CD4-positive, alpha-beta T cell (primary cell): ENCODE measurements at regions not wholly inside any gene's neighbourhood (a gene's known extent, or its start where the extent isn't known, plus 50 kb on each side); places are given as distances from the start of the nearest gene placed in this dataset.
"Not testable (repeated sequence)": the region's sequence is repeated elsewhere in the genome, so short reads cannot be mapped to it uniquely, and the experiment has no call there.

Source experiments
- ATAC-seq: fragments of 200-7000 bp; cut with Tn5 transposase; one replicate; pipeline ENCODE4 v1.10.0; 2022; ENCODE audit warnings: mild to moderate bottlenecking; ENCODE audit not compliant: poor library complexity
- CTCF ChIA-PET: fragments of 350-600 bp; sonication (Branson Sonifier 250); formaldehyde crosslinking; loops from one replicate; lab custom pipeline; 2021; ENCODE audit warnings: antibody characterized with exemption, inconsistent platforms; lab: Charles Lee
- POLR2A ChIA-PET: fragments of 350-600 bp; sonication (Branson Sonifier 250); formaldehyde crosslinking; loops from one replicate; lab custom pipeline; 2021; ENCODE audit warnings: antibody characterized with exemption, inconsistent platforms; lab: Charles Lee
- DNase-seq, 14 experiments: peaks; one replicate each; pipeline ENCODE4 v3.0.0-alpha.2; 2013 to 2020; ENCODE audit warnings: mixed read lengths in 2 of 14
- H3K27ac ChIP-seq, 2 donors: one replicate each; pipeline versions ENCODE4 v1.5.1 to v1.7.0; 2013; ENCODE audit warnings: low read length in 2 of 2, low read depth in 1 of 2, mild to moderate bottlenecking in 1 of 2
- H3K27me3 ChIP-seq, 2 experiments: 1 replicate in 1 of 2; 2 replicates in 1 of 2; pipeline versions ENCODE4 v1.6.1 to v1.7.0; 2013; ENCODE audit warnings: low read length in 2 of 2, control low read depth in 1 of 2, mild to moderate bottlenecking in 1 of 2, moderate library complexity in 1 of 2; ENCODE audit not compliant: insufficient read depth in 2 of 2, control insufficient read depth in 1 of 2
- H3K36me3 ChIP-seq: one replicate; pipeline ENCODE4 v1.6.1; 2013; ENCODE audit warnings: low read length, control low read depth; ENCODE audit not compliant: insufficient read depth
- H3K4me1 ChIP-seq: one replicate; pipeline ENCODE4 v1.6.1; 2013; ENCODE audit warnings: low read length, control low read depth; ENCODE audit not compliant: insufficient read depth
- H3K4me3 ChIP-seq: one replicate; pipeline ENCODE4 v1.5.1; 2013; ENCODE audit warnings: mild to moderate bottlenecking, low read length, moderate library complexity
- H3K9me3 ChIP-seq, 2 experiments: 1 replicate in 1 of 2; 2 replicates in 1 of 2; pipeline versions ENCODE4 v1.6.1 to v1.7.0; 2013; ENCODE audit warnings: low read length in 2 of 2, mild to moderate bottlenecking in 2 of 2, control low read depth in 1 of 2, moderate library complexity in 1 of 2; ENCODE audit not compliant: control insufficient read depth in 1 of 2, insufficient read depth in 1 of 2
- H3K27ac Mint-ChIP-seq: one replicate; pipeline ENCODE4 v1.8.0; 2020; ENCODE audit warnings: mixed read lengths
- H3K27me3 Mint-ChIP-seq: one replicate; pipeline ENCODE4 v1.8.0; 2021; ENCODE audit warnings: mixed read lengths
- H3K36me3 Mint-ChIP-seq: one replicate; pipeline ENCODE4 v1.8.0; 2021; ENCODE audit warnings: low read depth, mixed read lengths
- H3K4me1 Mint-ChIP-seq: one replicate; pipeline ENCODE4 v1.8.0; 2021; ENCODE audit warnings: low read depth, mixed read lengths
- H3K4me3 Mint-ChIP-seq: one replicate; pipeline ENCODE4 v1.8.0; 2020; ENCODE audit warnings: mild to moderate bottlenecking, mixed read lengths
- H3K9me3 Mint-ChIP-seq: one replicate; pipeline ENCODE4 v1.8.0; 2020; ENCODE audit warnings: mixed read lengths
- intact Hi-C, 2 experiments: fragments of 100-400 bp; cut with DNase I in 1 of 2; cut with micrococcal nuclease in 1 of 2; formaldehyde crosslinking; loops; one replicate each; pipeline versions ENCODE4 v1.15.1 to v1.9.0; 2023 to 2025; cut with DNase I, micrococcal nuclease
- TF ChIP-seq, protein P1 (sequence below): fragments of 200-600 bp; IDR thresholded peaks from one replicate; pipeline ENCODE4 v1.8.0; 2022; ENCODE audit warnings: antibody characterized with exemption, mild to moderate bottlenecking

DNA sequence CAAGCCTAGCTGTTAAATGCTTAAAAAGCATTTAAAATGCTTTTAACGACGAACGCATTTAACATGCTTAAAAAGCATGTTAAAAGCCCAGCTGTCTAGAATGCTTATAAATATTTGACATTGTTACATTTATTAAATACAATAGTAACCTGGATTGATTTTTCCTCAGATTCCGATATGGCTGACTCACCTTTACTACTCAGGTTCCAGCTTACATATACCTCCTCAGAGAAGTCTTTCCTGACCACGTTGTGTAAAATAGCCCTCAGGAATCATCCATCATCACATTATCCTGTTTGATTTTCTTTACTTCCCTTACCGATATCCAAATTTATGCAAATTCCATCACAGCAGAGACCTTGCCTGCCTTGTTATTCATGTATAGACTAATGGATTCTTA lies 51.4 kb downstream of the SLC41A2 start:
- H3K4me3 Mint-ChIP-seq = no peak overlapping the region
- DNase-seq (no peak), ATAC-seq (no peak)
- Histone ChIP-seq H3K27me3 (no peaks in the 10 kb centered on the region), H3K36me3 (no peaks in the 10 kb centered on the region), H3K4me1 (no peaks in the 10 kb centered on the region), H3K27ac (no peak overlapping the region), H3K9me3 (no peaks in the 10 kb centered on the region), H3K4me3 (no peak overlapping the region)
- CTCF ChIA-PET = no interaction called here
- no peaks in the 10 kb centered on the region for H3K27me3 Mint-ChIP-seq
- TF ChIP-seq, protein P1, sequence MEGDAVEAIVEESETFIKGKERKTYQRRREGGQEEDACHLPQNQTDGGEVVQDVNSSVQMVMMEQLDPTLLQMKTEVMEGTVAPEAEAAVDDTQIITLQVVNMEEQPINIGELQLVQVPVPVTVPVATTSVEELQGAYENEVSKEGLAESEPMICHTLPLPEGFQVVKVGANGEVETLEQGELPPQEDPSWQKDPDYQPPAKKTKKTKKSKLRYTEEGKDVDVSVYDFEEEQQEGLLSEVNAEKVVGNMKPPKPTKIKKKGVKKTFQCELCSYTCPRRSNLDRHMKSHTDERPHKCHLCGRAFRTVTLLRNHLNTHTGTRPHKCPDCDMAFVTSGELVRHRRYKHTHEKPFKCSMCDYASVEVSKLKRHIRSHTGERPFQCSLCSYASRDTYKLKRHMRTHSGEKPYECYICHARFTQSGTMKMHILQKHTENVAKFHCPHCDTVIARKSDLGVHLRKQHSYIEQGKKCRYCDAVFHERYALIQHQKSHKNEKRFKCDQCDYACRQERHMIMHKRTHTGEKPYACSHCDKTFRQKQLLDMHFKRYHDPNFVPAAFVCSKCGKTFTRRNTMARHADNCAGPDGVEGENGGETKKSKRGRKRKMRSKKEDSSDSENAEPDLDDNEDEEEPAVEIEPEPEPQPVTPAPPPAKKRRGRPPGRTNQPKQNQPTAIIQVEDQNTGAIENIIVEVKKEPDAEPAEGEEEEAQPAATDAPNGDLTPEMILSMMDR = no peak
- H3K9me3 Mint-ChIP-seq = no peaks in the 10 kb centered on the region
- POLR2A ChIA-PET = no interaction called here
- no peaks in the 10 kb centered on the region for H3K4me1 Mint-ChIP-seq
- H3K36me3 Mint-ChIP-seq = no peaks in the 10 kb centered on the region
- intact Hi-C loops = no loop called here
- no peak overlapping the region for H3K27ac Mint-ChIP-seq

DNA sequence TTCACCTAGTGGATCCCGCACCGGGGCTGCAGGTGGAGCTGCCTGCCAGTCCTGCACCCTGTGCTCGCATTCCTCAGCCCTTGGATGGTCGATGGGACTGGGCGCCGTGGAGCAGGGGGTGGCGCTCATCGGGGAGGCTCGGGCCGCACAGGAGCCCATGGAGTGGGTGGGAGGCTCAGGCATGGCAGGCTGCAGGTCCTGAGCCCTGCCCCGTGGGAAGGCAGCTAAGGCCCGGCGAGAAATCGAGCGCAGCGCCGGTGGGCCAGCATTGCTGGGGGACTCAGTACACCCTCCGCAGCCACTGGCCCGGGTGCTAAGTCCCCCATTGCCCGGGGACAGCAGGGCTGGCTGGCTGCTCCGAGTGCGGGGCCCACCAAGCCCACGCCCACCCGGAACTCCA lies 52.6 kb downstream of the SLC41A2 start:
- H3K4me3 ChIP-seq, H3K27ac Mint-ChIP-seq, H3K27me3 Mint-ChIP-seq, H3K4me1 ChIP-seq, CTCF ChIA-PET, H3K4me3 Mint-ChIP-seq, ATAC-seq, H3K27me3 ChIP-seq, POLR2A ChIA-PET, H3K4me1 Mint-ChIP-seq, H3K36me3 ChIP-seq, intact Hi-C loops, H3K27ac ChIP-seq, H3K36me3 Mint-ChIP-seq, DNase-seq, H3K9me3 Mint-ChIP-seq, H3K9me3 ChIP-seq: not testable (repeated sequence)

DNA sequence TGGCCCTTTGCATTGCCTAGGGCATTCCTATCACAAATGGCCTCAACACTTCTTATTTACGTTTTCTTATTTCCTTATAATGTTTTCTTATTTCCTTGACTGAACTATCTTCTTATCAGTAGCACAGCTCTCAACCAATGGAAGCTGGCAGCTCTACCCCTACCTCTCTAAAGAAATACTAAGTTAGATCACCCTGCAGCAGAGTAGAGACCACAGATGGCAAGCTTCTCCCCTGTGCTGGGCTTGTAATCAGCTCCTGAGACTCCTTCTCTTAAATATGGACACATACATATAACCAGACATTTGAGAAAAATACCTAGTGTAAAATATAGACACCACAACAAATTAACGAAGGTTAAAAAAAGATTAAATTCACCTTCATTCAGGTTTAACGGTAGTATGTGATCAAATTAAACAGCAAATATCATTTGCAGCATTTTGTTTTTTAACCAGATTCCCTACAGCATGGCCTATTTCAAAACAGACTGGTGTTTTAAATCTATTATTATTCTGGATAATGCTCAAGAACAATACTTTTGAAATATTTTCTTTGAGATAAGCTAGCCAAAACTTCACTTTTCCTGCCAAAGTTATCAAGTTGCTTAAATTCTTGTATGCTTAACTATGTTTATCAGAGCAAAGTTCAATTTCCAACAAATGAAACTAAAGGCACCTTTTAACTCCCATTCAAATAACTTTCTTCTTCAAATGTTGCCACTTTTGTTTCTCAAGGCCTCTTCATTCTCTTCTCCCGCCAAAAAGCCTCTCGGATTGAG lies 54.3 kb downstream of the SLC41A2 start:
- H3K4me1 ChIP-seq = no peaks in the 10 kb centered on the region
- no peaks in the 10 kb centered on the region for H3K27me3 ChIP-seq
- no peak overlapping the region for H3K27ac ChIP-seq
- H3K4me3 ChIP-seq = no peak overlapping the region
- no peaks in the 10 kb centered on the region for H3K36me3 Mint-ChIP-seq
- DNase-seq (no peak), ATAC-seq (no peak)
- H3K9me3 Mint-ChIP-seq = peaks cover 3% of the 10 kb centered on the region
- peaks cover 0 to under 1% of the 10 kb centered on the region in 2 experiments for H3K9me3 ChIP-seq
- ChIA-PET POLR2A (no interaction called here), CTCF (no interaction called here)
- H3K36me3 ChIP-seq = no peaks in the 10 kb centered on the region
- H3K4me3 Mint-ChIP-seq = no peak overlapping the region
- H3K27me3 Mint-ChIP-seq = no peaks in the 10 kb centered on the region
- TF ChIP-seq, protein P1 = no peak
- no peak overlapping the region for H3K27ac Mint-ChIP-seq
- intact Hi-C loops = no loop called here
- H3K4me1 Mint-ChIP-seq = no peaks in the 10 kb centered on the region

DNA sequence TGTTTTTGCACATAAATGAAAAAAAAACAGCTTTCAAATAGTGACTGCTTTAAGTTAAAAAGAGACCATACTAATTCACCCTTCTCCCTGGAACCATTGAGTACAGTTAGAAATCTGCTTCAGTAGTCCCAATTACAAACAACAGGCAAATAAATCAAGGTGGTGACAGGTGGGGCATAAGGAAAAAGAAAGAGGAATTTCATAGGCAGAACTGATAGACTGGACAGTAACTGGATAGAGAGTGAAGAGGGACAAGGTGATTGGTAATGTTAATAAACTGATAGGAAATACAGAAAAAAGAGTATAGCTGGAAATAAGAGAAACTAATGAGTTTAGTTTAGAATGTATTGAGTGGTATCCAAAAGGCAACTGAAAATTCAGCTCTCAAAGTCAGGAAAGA lies 56.0 kb downstream of the SLC41A2 start:
- no peaks in the 10 kb centered on the region for H3K4me1 Mint-ChIP-seq
- DNase-seq = no peak
- intact Hi-C loops = no loop called here
- Histone ChIP-seq H3K4me1 (no peaks in the 10 kb centered on the region), H3K36me3 (no peaks in the 10 kb centered on the region), H3K27ac (no peak overlapping the region), H3K4me3 (no peak overlapping the region), H3K27me3 (no peaks in the 10 kb centered on the region), H3K9me3 (peaks cover 0 to 3% of the 10 kb centered on the region in 2 experiments)
- H3K27me3 Mint-ChIP-seq = no peaks in the 10 kb centered on the region
- H3K27ac Mint-ChIP-seq = no peak overlapping the region
- TF ChIP-seq, protein P1 = no peak
- peaks cover 6% of the 10 kb centered on the region for H3K9me3 Mint-ChIP-seq
- ChIA-PET POLR2A (interaction anchor here (0.7 kb wide), 1 partner anchor 132 kb away, joined by 3 read pairs; no protein-coding TSS in a partner anchor), CTCF (no interaction called here)
- no peak for ATAC-seq
- no peak overlapping the region for H3K4me3 Mint-ChIP-seq
- no peaks in the 10 kb centered on the region for H3K36me3 Mint-ChIP-seq
